ENCODE measurements at regions not wholly inside any gene's neighbourhood (a gene's known extent, or its start where the extent isn't known, plus 50 kb on each side); places are given as distances from the start of the nearest gene placed in this dataset.

DNA sequence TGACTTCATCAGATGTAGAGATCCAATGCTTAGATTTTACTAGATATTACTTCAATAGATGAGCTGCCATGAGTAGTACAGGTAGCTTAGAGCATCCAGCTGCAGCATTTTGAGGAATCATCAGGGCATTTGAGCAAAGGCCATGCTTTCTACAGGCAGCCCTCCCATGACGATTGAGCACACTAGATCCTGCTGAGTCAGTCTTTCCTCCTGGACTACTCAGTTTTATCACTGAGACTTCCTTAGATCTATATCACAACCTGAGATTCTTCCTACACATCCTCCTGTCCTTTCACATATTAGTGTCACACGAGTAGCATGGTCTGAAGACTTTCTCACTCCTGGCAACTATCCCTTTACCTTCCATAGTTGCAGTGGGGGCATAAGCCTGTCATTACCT is 1401.8 kb downstream of the FSCB start:
- no peaks in the 10 kb centered on the region for H3K36me3 ChIP-seq (ENCODE audit: control insufficient read depth in 2 of 2, extremely low read depth in 1 of 2, insufficient read depth in 2 of 2, low read length in 2 of 2)
- intact Hi-C loops (cut with micrococcal nuclease), result no loop called here
- ChIA-PET POLR2A (no interaction called here), CTCF (no interaction called here)
- no peak for TF ChIP-seq EZH2 (IDR thresholded peaks at IDR 0.05; ENCODE audit: borderline replicate concordance, low read depth, low read length, severe bottlenecking)
- no peak for TF ChIP-seq MYC (IDR thresholded peaks at IDR 0.05; ENCODE audit: low read depth, low read length)
- TF ChIP-seq GATA2 (IDR thresholded peaks at IDR 0.05; ENCODE audit: insufficient read depth, insufficient read length, low read depth, low read length), result no peak
- TF ChIP-seq, protein P1, sequence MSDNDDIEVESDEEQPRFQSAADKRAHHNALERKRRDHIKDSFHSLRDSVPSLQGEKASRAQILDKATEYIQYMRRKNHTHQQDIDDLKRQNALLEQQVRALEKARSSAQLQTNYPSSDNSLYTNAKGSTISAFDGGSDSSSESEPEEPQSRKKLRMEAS (IDR thresholded peaks at IDR 0.05; ENCODE audit: insufficient read depth, insufficient read length), result no peak
- no peak for TF ChIP-seq FOS (IDR thresholded peaks at IDR 0.05; ENCODE audit: borderline replicate concordance, insufficient read depth, low read length)
- TF ChIP-seq JUN (IDR thresholded peaks at IDR 0.05; ENCODE audit: borderline replicate concordance, insufficient read depth, insufficient read length, low read depth), result no peak
- no peak for TF ChIP-seq POLR2A (IDR thresholded peaks at IDR 0.05; ENCODE audit: low read depth, low read length)
- TF ChIP-seq, protein P2, sequence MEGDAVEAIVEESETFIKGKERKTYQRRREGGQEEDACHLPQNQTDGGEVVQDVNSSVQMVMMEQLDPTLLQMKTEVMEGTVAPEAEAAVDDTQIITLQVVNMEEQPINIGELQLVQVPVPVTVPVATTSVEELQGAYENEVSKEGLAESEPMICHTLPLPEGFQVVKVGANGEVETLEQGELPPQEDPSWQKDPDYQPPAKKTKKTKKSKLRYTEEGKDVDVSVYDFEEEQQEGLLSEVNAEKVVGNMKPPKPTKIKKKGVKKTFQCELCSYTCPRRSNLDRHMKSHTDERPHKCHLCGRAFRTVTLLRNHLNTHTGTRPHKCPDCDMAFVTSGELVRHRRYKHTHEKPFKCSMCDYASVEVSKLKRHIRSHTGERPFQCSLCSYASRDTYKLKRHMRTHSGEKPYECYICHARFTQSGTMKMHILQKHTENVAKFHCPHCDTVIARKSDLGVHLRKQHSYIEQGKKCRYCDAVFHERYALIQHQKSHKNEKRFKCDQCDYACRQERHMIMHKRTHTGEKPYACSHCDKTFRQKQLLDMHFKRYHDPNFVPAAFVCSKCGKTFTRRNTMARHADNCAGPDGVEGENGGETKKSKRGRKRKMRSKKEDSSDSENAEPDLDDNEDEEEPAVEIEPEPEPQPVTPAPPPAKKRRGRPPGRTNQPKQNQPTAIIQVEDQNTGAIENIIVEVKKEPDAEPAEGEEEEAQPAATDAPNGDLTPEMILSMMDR (IDR thresholded peaks at IDR 0.05; ENCODE audit: extremely low read depth in 1 of 2, insufficient read depth in 1 of 2, low read depth in 1 of 2, low read length in 2 of 2), result no peak
- TF ChIP-seq POLR2AphosphoS5 (IDR thresholded peaks at IDR 0.05; ENCODE audit: insufficient read depth, low read depth, low read length), result no peak
- no peak overlapping the region for H3K4me3 ChIP-seq (replicated peaks in 1 of 3; ENCODE audit: insufficient read depth in 1 of 3, low read depth in 1 of 3, low read length in 3 of 3)
- no peak overlapping the region for H3K27ac ChIP-seq (ENCODE audit: insufficient read depth, low read depth, low read length)
- no peaks in the 10 kb centered on the region for H4K20me1 ChIP-seq (replicated peaks; ENCODE audit: control insufficient read depth, extremely low read depth, insufficient read depth, low read length)
- no peaks in the 10 kb centered on the region for H3K79me2 ChIP-seq (ENCODE audit: control insufficient read depth, insufficient read depth, low read length)
- H3K4me2 ChIP-seq (ENCODE audit: insufficient read depth, low read length), result no peak overlapping the region
- dilution Hi-C loops (cut with MboI; ENCODE audit: extremely low pct_ligation_motif_present, low sequenced_read_pairs), result no loop called here
- no peak overlapping the region for H3K9ac ChIP-seq (replicated peaks; ENCODE audit: extremely low read depth, insufficient read depth, low read length)
- no peaks in the 10 kb centered on the region for H3K9me1 ChIP-seq (replicated peaks; ENCODE audit: control insufficient read depth, extremely low read depth, insufficient read depth, low read length)
- H3K9me3 ChIP-seq (replicated peaks; ENCODE audit: control insufficient read depth, insufficient read depth, low read length), result peaks cover 2% of the 10 kb centered on the region
- DNase-seq (ENCODE audit: low read depth, low spot score) (no peak), FAIRE-seq (no peak)
- H3K4me1 ChIP-seq (ENCODE audit: control insufficient read depth, extremely low read depth, insufficient read depth, low read length), result no peaks in the 10 kb centered on the region
- H3K27me3 ChIP-seq (ENCODE audit: control insufficient read depth in 2 of 2, insufficient read depth in 2 of 2, low read length in 2 of 2), result no peaks in the 10 kb centered on the region
- BruUV-seq (replicated peaks), result no TSS peak
- H2AFZ ChIP-seq (ENCODE audit: low read depth, low read length), result no peak overlapping the region

All from endothelial cell of umbilical vein (primary cell).